H1 (cell line): ENCODE measurements at regions not wholly inside any gene's neighbourhood (a gene's known extent, or its start where the extent isn't known, plus 50 kb on each side); places are given as distances from the start of the nearest gene placed in this dataset.

Source experiments
- CTCF ChIA-PET: fragments of 300-600 bp; sonication (Branson Sonifier 250); formaldehyde crosslinking; loops from one replicate; lab custom pipeline; 2021; ENCODE audit not compliant: partially characterized antibody; lab: Charles Lee
- POLR2A ChIA-PET: fragments of 300-600 bp; sonication (Branson Sonifier 250); formaldehyde crosslinking; loops from one replicate; lab custom pipeline; 2021; ENCODE audit warnings: inconsistent platforms; ENCODE audit not compliant: partially characterized antibody; lab: Charles Lee
- DNase-seq, 2 experiments: peaks; one replicate each; pipeline versions ENCODE4 v3.0.0 to v3.0.0-alpha.2; 2010 to 2022; ENCODE audit warnings: low spot score in 2 of 2, low read depth in 1 of 2, mixed read lengths in 1 of 2
- FAIRE-seq: peaks from 2 replicates; lab custom pipeline; 2011; peaks lifted over from hg19 to GRCh38; lab: Jason Lieb, UNC
- H2AFZ ChIP-seq: 2 replicates; pipeline ENCODE4 v1.8.1; 2012; ENCODE audit warnings: low read length, inconsistent platforms
- H2AK5ac ChIP-seq: 2 replicates; pipeline ENCODE4 v1.6.1; 2013; ENCODE audit warnings: low read depth, low read length
- H2BK120ac ChIP-seq: replicated peaks from 2 replicates; pipeline ENCODE3; 2013; ENCODE audit warnings: low read depth, low read length, inconsistent platforms
- H2BK12ac ChIP-seq: 2 replicates; pipeline ENCODE4 v1.6.1; 2013; ENCODE audit warnings: low read depth, low read length
- H2BK15ac ChIP-seq: 2 replicates; pipeline ENCODE4 v1.6.1; 2013; ENCODE audit warnings: low read length
- H2BK20ac ChIP-seq: 2 replicates; pipeline ENCODE4 v1.6.1; 2013; ENCODE audit warnings: low read length
- H2BK5ac ChIP-seq: 2 replicates; pipeline ENCODE4 v1.6.1; 2013; ENCODE audit warnings: low read depth, low read length
- H3K14ac ChIP-seq: 2 replicates; pipeline ENCODE4 v1.6.1; 2013; ENCODE audit warnings: inconsistent platforms; ENCODE audit not compliant: insufficient read length
- H3K18ac ChIP-seq: 2 replicates; pipeline ENCODE4 v1.6.1; 2013; ENCODE audit warnings: low read length; ENCODE audit errors: extremely low read depth
- H3K23ac ChIP-seq: 2 replicates; pipeline ENCODE4 v1.6.1; 2013; ENCODE audit warnings: inconsistent platforms; ENCODE audit not compliant: insufficient read length
- H3K23me2 ChIP-seq: 2 replicates; pipeline ENCODE4 v1.6.1; 2013; ENCODE audit warnings: low read depth, low read length
- H3K27ac ChIP-seq: 2 replicates; pipeline ENCODE4 v1.6.1; 2011; ENCODE audit warnings: low read depth, low read length, inconsistent platforms
- H3K27me3 ChIP-seq, 4 experiments: replicated peaks in 1 of 4; 1 replicate in 1 of 4; 2 replicates in 3 of 4; pipeline versions ENCODE4 v1.6.1 to v1.8.1; 2011 to 2013; ENCODE audit warnings: low read length in 3 of 4, mild to moderate bottlenecking in 3 of 4, inconsistent platforms in 2 of 4, mixed read lengths in 2 of 4, moderate library complexity in 1 of 4; ENCODE audit not compliant: control insufficient read depth in 3 of 4, insufficient read depth in 3 of 4; ENCODE audit errors: extremely low read depth in 1 of 4
- H3K36me3 ChIP-seq, 4 experiments: 2 replicates each; pipeline versions ENCODE4 v1.6.1 to v1.8.1; 2011 to 2013; ENCODE audit warnings: mild to moderate bottlenecking in 4 of 4, low read length in 3 of 4, moderate library complexity in 2 of 4, control low read depth in 1 of 4, inconsistent platforms in 1 of 4; ENCODE audit not compliant: insufficient read depth in 4 of 4, control insufficient read depth in 2 of 4
- H3K4ac ChIP-seq: replicated peaks from 2 replicates; pipeline ENCODE3; 2013; ENCODE audit warnings: low read length, low read depth, mixed read lengths, inconsistent platforms; ENCODE audit not compliant: insufficient read length
- H3K4me1 ChIP-seq, 4 experiments: replicated peaks in 1 of 4; 1 replicate in 1 of 4; 2 replicates in 3 of 4; pipeline versions ENCODE4 v1.6.1 to v1.8.1; 2011 to 2013; ENCODE audit warnings: low read length in 3 of 4, inconsistent platforms in 2 of 4, mixed read lengths in 1 of 4; ENCODE audit not compliant: insufficient read depth in 4 of 4, control insufficient read depth in 3 of 4
- H3K4me2 ChIP-seq, 2 experiments: 2 replicates each; pipeline versions ENCODE4 v1.6.1 to v1.8.1; 2011 to 2013; ENCODE audit warnings: low read depth in 2 of 2, low read length in 2 of 2, control low read depth in 1 of 2, inconsistent platforms in 1 of 2, mild to moderate bottlenecking in 1 of 2; ENCODE audit not compliant: insufficient read depth in 1 of 2
- H3K4me3 ChIP-seq, 4 experiments: fragments of 200-600, 300-600 bp in 1 of 4; sonication (generic), shearing (Covaris generic), sonication (Bioruptor Twin) in 1 of 4; 2 replicates each; pipeline versions ENCODE4 v1.5.1 to v1.8.1; 2011 to 2016; ENCODE audit warnings: low read length in 4 of 4, low read depth in 3 of 4, control low read depth in 2 of 4, inconsistent platforms in 2 of 4, mild to moderate bottlenecking in 2 of 4, mixed read lengths in 1 of 4, moderate library complexity in 1 of 4; ENCODE audit not compliant: insufficient read depth in 2 of 4; ENCODE audit errors: extremely low read depth in 1 of 4
- H3K56ac ChIP-seq: replicated peaks from 2 replicates; pipeline ENCODE3; 2013; ENCODE audit warnings: low read depth, mild to moderate bottlenecking, mixed read lengths, low read length, inconsistent platforms; ENCODE audit not compliant: insufficient read length
- H3K79me1 ChIP-seq: 2 replicates; pipeline ENCODE4 v1.6.1; 2013; ENCODE audit warnings: low read depth, low read length, control low read depth
- H3K79me2 ChIP-seq, 2 experiments: 2 replicates each; pipeline versions ENCODE4 v1.6.1 to v1.8.1; 2012 to 2013; ENCODE audit warnings: low read length in 2 of 2, mild to moderate bottlenecking in 2 of 2, inconsistent platforms in 1 of 2; ENCODE audit not compliant: insufficient read depth in 2 of 2, control insufficient read depth in 1 of 2
- H3K9ac ChIP-seq, 4 experiments: replicated peaks in 1 of 4; 1 replicate in 1 of 4; 2 replicates in 3 of 4; pipeline versions ENCODE4 v1.6.1 to v1.8.1; 2011 to 2013; ENCODE audit warnings: low read depth in 3 of 4, low read length in 3 of 4, control low read depth in 2 of 4, mild to moderate bottlenecking in 2 of 4, moderate library complexity in 2 of 4, inconsistent platforms in 1 of 4; ENCODE audit errors: extremely low read depth in 1 of 4
- H3K9me3 ChIP-seq, 2 experiments: 2 replicates each; pipeline versions ENCODE4 v1.6.1 to v1.8.1; 2012 to 2013; ENCODE audit warnings: mild to moderate bottlenecking in 2 of 2, moderate library complexity in 2 of 2, control low read depth in 1 of 2, inconsistent platforms in 1 of 2, low read depth in 1 of 2, low read length in 1 of 2, mixed read lengths in 1 of 2; ENCODE audit not compliant: insufficient read depth in 2 of 2
- H4K20me1 ChIP-seq, 2 experiments: replicated peaks in 1 of 2; 2 replicates each; pipeline versions ENCODE3 to v1.8.1; 2011 to 2013; ENCODE audit warnings: inconsistent platforms in 2 of 2, low read length in 2 of 2, mild to moderate bottlenecking in 1 of 2; ENCODE audit not compliant: insufficient read depth in 2 of 2, control insufficient read depth in 1 of 2
- H4K5ac ChIP-seq: 2 replicates; pipeline ENCODE4 v1.6.1; 2013; ENCODE audit warnings: low read length, low read depth, mixed read lengths, inconsistent platforms; ENCODE audit not compliant: insufficient read length
- H4K8ac ChIP-seq: 2 replicates; pipeline ENCODE4 v1.8.0; 2013; ENCODE audit warnings: mild to moderate bottlenecking, moderate library complexity, low read length, inconsistent platforms; ENCODE audit not compliant: insufficient read depth; ENCODE audit errors: extremely low read depth
- H4K91ac ChIP-seq: replicated peaks from 2 replicates; pipeline ENCODE3; 2013; ENCODE audit warnings: low read length, mixed read lengths, inconsistent platforms; ENCODE audit not compliant: insufficient read length
- BRCA1 ChIP-seq: IDR thresholded peaks from 2 replicates; pipeline ENCODE4 v1.6.1; 2012; ENCODE audit warnings: low read depth, low read length, improper control_type of control experiment
- HDAC2 ChIP-seq, 2 experiments: fragments of 300-600 bp in 1 of 2; sonication (generic) in 1 of 2; IDR thresholded peaks; 2 replicates each; pipeline ENCODE4 v1.6.1; 2011 to 2012; ENCODE audit warnings: low read depth in 2 of 2, low read length in 2 of 2, mild to moderate bottlenecking in 2 of 2, moderate library complexity in 2 of 2, borderline replicate concordance in 1 of 2, inconsistent platforms in 1 of 2
- MAX ChIP-seq: IDR thresholded peaks from 2 replicates; pipeline ENCODE4 v1.6.1; 2012; ENCODE audit warnings: inconsistent platforms
- POU5F1 ChIP-seq: IDR thresholded peaks from 2 replicates; pipeline ENCODE4 v1.6.1; 2011; ENCODE audit warnings: low read depth, mild to moderate bottlenecking, low read length, moderate library complexity
- ZNF274 ChIP-seq: IDR thresholded peaks from 2 replicates; pipeline ENCODE4 v1.7.0; 2012; ENCODE audit warnings: low read length, borderline replicate concordance; ENCODE audit errors: extremely low read depth
- WGBS, 2 experiments: shearing (Covaris generic) in 1 of 2; methylation state at CpG; one replicate each; pipeline versions ENCODE4 v1.1.6 to v1.1.7; 2013 to 2015; ENCODE audit warnings: low lambda C conversion rate in 2 of 2, mixed read lengths in 2 of 2, inconsistent platforms in 1 of 2, low coverage in 1 of 2, missing lambda C conversion rate in 1 of 2; ENCODE audit not compliant: insufficient replicate concordance in 2 of 2, insufficient coverage in 1 of 2, insufficient read length in 1 of 2; ENCODE audit errors: extremely low coverage in 1 of 2, missing lambda C conversion rate in 1 of 2; 5-methylcytosine and 5-hydroxymethylcytosine counted together

GRCh38 chr2:177129610-177130009, 83.0 kb upstream of the HNRNPA3 start:
- H2AK5ac ChIP-seq, result no peak overlapping the region
- no peak overlapping the region for H3K9ac ChIP-seq
- H3K79me1 ChIP-seq, result no peaks in the 10 kb centered on the region
- no peaks in the 10 kb centered on the region for H3K23me2 ChIP-seq
- 0 out of 7 replicates have a peak, but pooled peaks cover 0 to 2% (median 0%) of the 10 kb centered on the region in 4 experiments for H3K4me1 ChIP-seq
- H2BK5ac ChIP-seq, result no peak overlapping the region
- no peak overlapping the region for H4K91ac ChIP-seq
- DNase-seq, result no peak
- no peak overlapping the region for H3K4me2 ChIP-seq
- H2BK12ac ChIP-seq, result no peak overlapping the region
- no peak for FAIRE-seq
- H3K4me3 ChIP-seq, result no peak overlapping the region
- no peak overlapping the region for H2BK15ac ChIP-seq
- no peaks in the 10 kb centered on the region for H3K9me3 ChIP-seq
- no peak overlapping the region for H2AFZ ChIP-seq
- H4K8ac ChIP-seq, result no peak overlapping the region
- H4K5ac ChIP-seq, result no peak overlapping the region
- H4K20me1 ChIP-seq, result no peaks in the 10 kb centered on the region
- ChIA-PET CTCF (interaction anchor here (1.0 kb wide), 1 partner anchor 10 kb away, joined by 3 read pairs; no protein-coding TSS in a partner anchor), POLR2A (no interaction called here)
- no peak overlapping the region for H2BK120ac ChIP-seq
- no peaks in the 10 kb centered on the region for H3K27me3 ChIP-seq
- H3K27ac ChIP-seq, result no peak overlapping the region
- WGBS, 2 experiments, result 92% methylated on average over 3 of the region's 3 CpGs; no CpG with 5 or more reads in 1 of the 2 experiments
- H3K18ac ChIP-seq, result no peak overlapping the region
- no peak overlapping the region for H3K4ac ChIP-seq
- H3K36me3 ChIP-seq, result no peaks in the 10 kb centered on the region
- H3K23ac ChIP-seq, result no peak overlapping the region
- H2BK20ac ChIP-seq, result no peak overlapping the region
- no peaks in the 10 kb centered on the region for H3K79me2 ChIP-seq
- no peak overlapping the region for H3K56ac ChIP-seq
- H3K14ac ChIP-seq, result no peak overlapping the region
- TF ChIP-seq HDAC2 (IDR thresholded peaks at IDR 0.05; ENCODE audit: borderline replicate concordance in 1 of 2, low read depth in 2 of 2, low read length in 2 of 2) (no peak), ZNF274 (no peak), POU5F1 (no peak), MAX (no peak), BRCA1 (no peak)
